CD4-positive, CD25-positive, alpha-beta regulatory T cell (primary cell): ENCODE measurements at regions not wholly inside any gene's neighbourhood (a gene's known extent, or its start where the extent isn't known, plus 50 kb on each side); places are given as distances from the start of the nearest gene placed in this dataset.

ENCODE experiments used
- ATAC-seq, 2 donors: fragments of 150-1000 bp; cut with Tn5 transposase; one replicate each; pipeline ENCODE4 v1.10.0; 2021; ENCODE audit warnings: low read depth in 2 of 2, moderate number of reproducible peaks in 2 of 2, moderate library complexity in 1 of 2
- DNase-seq, 3 donors: peaks; one replicate each; pipeline versions ENCODE4 v3.0.0 to v3.0.0-alpha.2; 2012 to 2022; ENCODE audit warnings: mixed read lengths in 1 of 3
- H3K27ac ChIP-seq: one replicate; pipeline ENCODE4 v1.7.0; 2013; ENCODE audit warnings: mild to moderate bottlenecking, low read length; ENCODE audit not compliant: insufficient read depth, poor library complexity, severe bottlenecking
- H3K27me3 ChIP-seq: one replicate; pipeline ENCODE4 v1.7.0; 2013; ENCODE audit warnings: low read length; ENCODE audit not compliant: control insufficient read depth, insufficient read depth
- H3K36me3 ChIP-seq: one replicate; pipeline ENCODE4 v1.7.0; 2013; ENCODE audit warnings: mild to moderate bottlenecking, low read length, moderate library complexity; ENCODE audit not compliant: control insufficient read depth, insufficient read depth
- H3K4me1 ChIP-seq: 2 replicates; pipeline ENCODE4 v1.7.0; 2013; ENCODE audit warnings: mild to moderate bottlenecking, low read length; ENCODE audit not compliant: insufficient read depth, control insufficient read depth, poor library complexity, severe bottlenecking
- H3K4me3 ChIP-seq: one replicate; pipeline ENCODE4 v1.7.0; 2013; ENCODE audit warnings: low read depth, mild to moderate bottlenecking, low read length, moderate library complexity
- H3K9me3 ChIP-seq, 2 experiments: 1 replicate in 1 of 2; 2 replicates in 1 of 2; pipeline ENCODE4 v1.7.0; 2013; ENCODE audit warnings: low read length in 2 of 2, mild to moderate bottlenecking in 1 of 2, moderate library complexity in 1 of 2; ENCODE audit not compliant: control insufficient read depth in 2 of 2
- H3K27ac Mint-ChIP-seq, 3 donors: one replicate each; pipeline ENCODE4 v1.8.0; 2020 to 2022; ENCODE audit warnings: mild to moderate bottlenecking in 3 of 3, mixed read lengths in 3 of 3, moderate library complexity in 2 of 3
- H3K27me3 Mint-ChIP-seq: one replicate; pipeline ENCODE4 v1.8.0; 2022; ENCODE audit warnings: mild to moderate bottlenecking, mixed read lengths
- H3K36me3 Mint-ChIP-seq: one replicate; pipeline ENCODE4 v1.8.0; 2020; ENCODE audit warnings: mixed read lengths
- H3K4me1 Mint-ChIP-seq, 4 donors: one replicate each; pipeline ENCODE4 v1.8.0; 2020 to 2022; ENCODE audit warnings: mixed read lengths in 4 of 4, mild to moderate bottlenecking in 1 of 4
- H3K4me3 Mint-ChIP-seq, 4 donors: one replicate each; pipeline ENCODE4 v1.8.0; 2020 to 2022; ENCODE audit warnings: mild to moderate bottlenecking in 4 of 4, mixed read lengths in 4 of 4, moderate library complexity in 3 of 4
- H3K9me3 Mint-ChIP-seq, 7 donors: one replicate each; pipeline ENCODE4 v1.8.0; 2020 to 2022; ENCODE audit warnings: mixed read lengths in 7 of 7, mild to moderate bottlenecking in 3 of 7, moderate library complexity in 2 of 7

DNA sequence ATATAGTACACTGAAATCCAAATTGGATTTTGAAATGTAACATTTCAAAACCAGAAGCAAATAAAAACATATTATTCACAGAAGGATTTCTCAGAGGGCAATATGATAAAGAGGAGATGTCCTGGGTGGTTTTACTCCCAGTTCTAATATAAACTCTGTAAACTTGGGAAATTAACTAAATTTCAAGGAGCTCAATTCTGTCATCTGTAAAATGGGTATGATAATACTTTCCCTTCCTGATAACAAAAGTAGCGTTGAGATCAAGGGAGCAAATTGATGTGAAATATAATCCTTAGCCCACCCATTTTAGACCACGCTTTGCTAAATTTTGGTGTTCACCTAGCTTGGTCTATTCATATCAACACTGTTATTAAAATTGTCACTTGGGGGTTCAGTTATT lies 192.5 kb upstream of the BTG1 start:
- H3K27me3 ChIP-seq = no peaks in the 10 kb centered on the region
- H3K9me3 ChIP-seq = no peaks in the 10 kb centered on the region
- no peak for ATAC-seq
- no peak for DNase-seq
- H3K4me1 ChIP-seq = no peaks in the 10 kb centered on the region
- H3K9me3 Mint-ChIP-seq = no peaks in the 10 kb centered on the region
- H3K4me1 Mint-ChIP-seq = peaks cover 10 to 26% (median 16%) of the 10 kb centered on the region in 4 donors
- no peaks in the 10 kb centered on the region for H3K36me3 Mint-ChIP-seq
- no peak overlapping the region for H3K4me3 ChIP-seq
- no peaks in the 10 kb centered on the region for H3K36me3 ChIP-seq
- H3K27me3 Mint-ChIP-seq = no peaks in the 10 kb centered on the region
- H3K27ac ChIP-seq = no peak overlapping the region
- H3K27ac Mint-ChIP-seq = no peak overlapping the region
- no peak overlapping the region for H3K4me3 Mint-ChIP-seq

DNA sequence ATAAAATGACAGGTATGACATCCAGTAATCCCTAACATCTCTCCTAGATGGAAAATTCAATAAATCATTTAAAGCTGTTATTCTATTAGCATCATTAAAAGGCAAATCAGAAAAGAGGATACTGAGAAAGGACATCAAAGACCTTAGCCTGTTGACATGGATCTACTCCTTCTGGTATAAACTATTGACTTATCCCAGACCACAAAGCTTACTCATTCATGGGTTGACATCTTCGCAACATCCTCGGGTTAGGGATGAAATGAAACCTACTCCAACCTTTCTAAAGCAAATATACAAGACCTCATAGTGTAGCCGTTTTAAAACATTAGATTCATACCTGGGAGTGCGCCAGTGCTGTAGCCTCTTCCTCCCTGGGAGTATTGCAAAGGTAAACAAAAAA lies 191.5 kb upstream of the BTG1 start:
- H3K4me1 Mint-ChIP-seq = peaks cover 12 to 34% (median 16%) of the 10 kb centered on the region in 4 donors
- no peak for ATAC-seq
- no peak for DNase-seq

DNA sequence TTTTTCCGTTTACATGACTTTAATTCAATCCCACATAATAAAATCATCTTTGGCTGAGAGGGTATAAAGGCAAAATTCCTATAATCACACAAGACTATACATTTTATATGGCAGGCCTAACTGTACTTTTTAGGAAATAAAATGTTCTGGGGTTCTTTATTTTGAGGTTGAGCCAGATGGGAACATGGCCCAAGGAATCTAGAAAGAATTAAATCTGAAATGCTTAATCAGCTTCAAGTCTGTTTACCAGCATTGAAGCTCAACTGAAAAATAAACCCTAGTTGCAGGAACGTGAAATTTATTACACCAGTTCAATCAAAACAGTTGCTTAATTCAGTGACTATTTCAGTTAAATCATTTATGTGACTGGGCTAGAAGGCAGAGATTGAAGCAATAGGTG lies 191.0 kb upstream of the BTG1 start:
- Histone ChIP-seq H3K9me3 (no peaks in the 10 kb centered on the region), H3K4me3 (no peak overlapping the region), H3K27ac (no peak overlapping the region), H3K36me3 (no peaks in the 10 kb centered on the region), H3K27me3 (no peaks in the 10 kb centered on the region), H3K4me1 (no peaks in the 10 kb centered on the region)
- H3K4me1 Mint-ChIP-seq = peaks cover 12 to 37% (median 16%) of the 10 kb centered on the region in 4 donors
- no peak overlapping the region for H3K4me3 Mint-ChIP-seq
- no peaks in the 10 kb centered on the region for H3K9me3 Mint-ChIP-seq
- DNase-seq (no peak), ATAC-seq (no peak)
- no peaks in the 10 kb centered on the region for H3K27me3 Mint-ChIP-seq
- no peak overlapping the region for H3K27ac Mint-ChIP-seq
- no peaks in the 10 kb centered on the region for H3K36me3 Mint-ChIP-seq

More for the DNA sequence above, 191.5 kb upstream of the BTG1 start:
- no peaks in the 10 kb centered on the region for H3K27me3 ChIP-seq
- Mint-ChIP-seq H3K4me3 (no peak overlapping the region), H3K36me3 (no peaks in the 10 kb centered on the region), H3K27me3 (no peaks in the 10 kb centered on the region), H3K27ac (no peak overlapping the region), H3K9me3 (no peaks in the 10 kb centered on the region)
- H3K4me1 ChIP-seq = no peaks in the 10 kb centered on the region
- no peaks in the 10 kb centered on the region for H3K36me3 ChIP-seq
- no peak overlapping the region for H3K27ac ChIP-seq
- H3K9me3 ChIP-seq = no peaks in the 10 kb centered on the region
- no peak overlapping the region for H3K4me3 ChIP-seq

DNA sequence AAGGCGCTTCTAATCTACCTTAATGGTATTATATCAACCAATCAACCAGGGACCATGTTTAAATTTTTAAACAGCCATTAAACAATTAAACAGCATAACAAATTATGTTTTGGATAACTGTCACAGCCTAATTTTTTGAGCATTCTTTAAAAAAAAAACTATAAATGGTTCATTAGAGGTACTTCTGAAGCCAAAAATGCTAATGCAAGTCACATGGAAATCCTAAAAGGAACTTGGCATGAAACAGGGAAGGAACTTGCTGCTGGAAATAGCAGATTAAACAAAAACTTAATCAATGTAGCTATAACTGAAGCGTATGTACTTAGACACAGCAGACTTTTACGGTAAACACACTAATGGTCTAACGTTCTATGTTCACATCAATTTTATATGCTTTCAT lies 190.2 kb upstream of the BTG1 start:
- Histone ChIP-seq H3K27ac (no peak overlapping the region), H3K36me3 (no peaks in the 10 kb centered on the region), H3K4me1 (no peaks in the 10 kb centered on the region), H3K4me3 (no peak overlapping the region), H3K9me3 (no peaks in the 10 kb centered on the region), H3K27me3 (no peaks in the 10 kb centered on the region)
- Mint-ChIP-seq H3K4me1 (peaks cover 6 to 30% (median 9%) of the 10 kb centered on the region in 4 donors), H3K27ac (no peak overlapping the region), H3K4me3 (no peak overlapping the region), H3K36me3 (no peaks in the 10 kb centered on the region), H3K9me3 (no peaks in the 10 kb centered on the region), H3K27me3 (no peaks in the 10 kb centered on the region)
- ATAC-seq (no peak), DNase-seq (no peak)

DNA sequence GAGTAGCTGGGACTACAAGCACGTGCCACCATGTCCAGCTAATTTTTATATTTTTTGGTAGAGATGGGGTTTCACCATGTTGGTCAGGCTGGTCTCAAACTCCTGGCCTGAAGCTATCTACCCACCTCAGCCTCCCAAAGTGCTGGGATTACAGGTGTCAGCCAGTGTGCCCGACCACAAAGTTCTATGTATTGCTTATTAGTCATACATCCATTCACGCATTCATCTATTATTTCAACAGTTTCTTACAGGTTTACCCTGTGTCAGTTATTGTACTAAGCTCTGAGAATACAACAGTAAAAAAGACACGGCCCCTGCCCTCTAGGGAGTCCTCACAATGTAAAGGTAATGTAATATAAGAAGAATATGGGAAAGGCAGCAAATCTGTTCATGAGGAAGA lies 188.9 kb upstream of the BTG1 start:
- Mint-ChIP-seq H3K4me3 (no peak overlapping the region), H3K27ac (no peak overlapping the region), H3K4me1 (peaks cover 9 to 25% (median 11%) of the 10 kb centered on the region in 4 donors), H3K9me3 (no peaks in the 10 kb centered on the region), H3K36me3 (no peaks in the 10 kb centered on the region), H3K27me3 (no peaks in the 10 kb centered on the region)
- Histone ChIP-seq H3K27me3 (no peaks in the 10 kb centered on the region), H3K4me3 (no peak overlapping the region), H3K9me3 (no peaks in the 10 kb centered on the region), H3K36me3 (no peaks in the 10 kb centered on the region), H3K27ac (no peak overlapping the region), H3K4me1 (no peaks in the 10 kb centered on the region)
- no peak for DNase-seq
- ATAC-seq = no peak

DNA sequence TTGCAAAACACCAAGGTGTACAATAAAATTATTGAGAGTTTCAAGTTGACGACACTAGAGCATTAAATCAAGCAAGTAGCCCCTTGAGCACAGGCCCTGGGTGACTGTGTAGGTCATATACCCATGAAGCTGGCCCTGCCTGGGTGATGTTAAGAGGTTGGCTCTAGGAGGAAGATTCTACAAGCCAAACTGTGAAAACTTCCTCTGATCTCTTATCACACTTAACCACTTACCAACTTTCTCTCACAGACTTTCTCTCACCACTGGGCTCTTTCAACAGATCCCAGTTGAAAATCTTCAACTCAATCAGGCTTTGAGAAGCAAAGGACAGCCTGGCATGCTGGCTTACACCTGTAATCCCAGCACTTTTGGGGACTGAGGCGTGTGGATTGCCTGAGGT lies 186.9 kb upstream of the BTG1 start:
- Mint-ChIP-seq H3K4me1 (peaks cover 13 to 30% (median 17%) of the 10 kb centered on the region in 4 donors), H3K36me3 (no peaks in the 10 kb centered on the region), H3K4me3 (no peak overlapping the region), H3K9me3 (peaks cover 0 to 5% (median 0%) of the 10 kb centered on the region in 7 donors), H3K27ac (no peak overlapping the region), H3K27me3 (no peaks in the 10 kb centered on the region)
- ATAC-seq (no peak), DNase-seq (no peak)
- H3K4me3 ChIP-seq = no peak overlapping the region
- no peaks in the 10 kb centered on the region for H3K27me3 ChIP-seq
- H3K4me1 ChIP-seq = no peaks in the 10 kb centered on the region
- H3K36me3 ChIP-seq = no peaks in the 10 kb centered on the region
- no peaks in the 10 kb centered on the region for H3K9me3 ChIP-seq
- no peak overlapping the region for H3K27ac ChIP-seq

DNA sequence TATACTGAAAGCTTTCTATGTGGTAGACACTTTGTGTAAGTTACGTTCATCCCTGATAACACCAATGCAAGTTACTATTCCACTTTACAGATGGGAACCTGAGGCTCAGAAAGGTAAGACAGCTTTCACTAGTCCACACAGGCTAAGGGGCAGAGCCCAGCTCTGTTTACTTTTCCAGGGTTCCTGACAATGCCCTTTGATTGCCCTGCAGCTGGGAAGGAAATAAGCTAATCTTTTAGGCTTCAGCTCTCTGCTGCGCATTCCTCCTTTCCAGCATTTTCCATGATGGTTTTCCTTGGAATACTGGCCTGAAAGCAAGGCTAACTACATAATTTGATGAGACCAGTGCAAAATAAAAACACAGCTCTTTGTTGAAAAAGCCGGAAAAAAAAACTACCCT lies 185.7 kb upstream of the BTG1 start:
- H3K36me3 Mint-ChIP-seq = no peaks in the 10 kb centered on the region
- H3K4me3 ChIP-seq = no peak overlapping the region
- H3K4me3 Mint-ChIP-seq = no peak overlapping the region
- no peaks in the 10 kb centered on the region for H3K4me1 ChIP-seq
- peaks cover 0 to 5% (median 0%) of the 10 kb centered on the region in 7 donors for H3K9me3 Mint-ChIP-seq
- H3K27me3 Mint-ChIP-seq = no peaks in the 10 kb centered on the region
- no peaks in the 10 kb centered on the region for H3K36me3 ChIP-seq
- no peak overlapping the region for H3K27ac ChIP-seq
- no peak overlapping the region for H3K27ac Mint-ChIP-seq
- ATAC-seq (no peak), DNase-seq (no peak)
- H3K4me1 Mint-ChIP-seq = peaks cover 17 to 39% (median 24%) of the 10 kb centered on the region in 4 donors
- H3K27me3 ChIP-seq = no peaks in the 10 kb centered on the region
- H3K9me3 ChIP-seq = no peaks in the 10 kb centered on the region

DNA sequence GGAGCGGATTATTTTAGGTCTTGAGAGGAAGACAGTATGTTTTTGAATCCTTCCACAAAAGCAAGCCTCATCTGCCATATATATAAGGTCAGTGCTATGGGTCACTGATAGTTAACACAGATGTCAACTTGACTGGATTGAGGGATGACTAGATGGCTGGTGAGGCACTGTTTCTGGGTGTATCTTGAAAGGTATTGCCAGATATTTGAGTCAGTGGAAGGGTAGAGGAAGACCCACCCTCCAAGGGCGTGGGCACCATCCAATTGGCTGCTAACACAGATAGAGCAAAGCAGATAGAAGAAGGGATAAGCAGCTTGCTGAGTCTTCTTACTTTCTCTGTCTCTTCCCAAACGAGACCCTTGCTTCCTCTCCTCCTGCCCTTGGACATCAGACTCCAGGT lies 185.0 kb upstream of the BTG1 start:
- no peak for ATAC-seq
- no peak overlapping the region for H3K27ac Mint-ChIP-seq
- no peak for DNase-seq
- H3K9me3 ChIP-seq = no peaks in the 10 kb centered on the region
- H3K27me3 ChIP-seq = no peaks in the 10 kb centered on the region
- H3K36me3 ChIP-seq = no peaks in the 10 kb centered on the region
- no peaks in the 10 kb centered on the region for H3K27me3 Mint-ChIP-seq
- H3K36me3 Mint-ChIP-seq = no peaks in the 10 kb centered on the region
- peaks cover 0 to 5% (median under 1%) of the 10 kb centered on the region in 7 donors for H3K9me3 Mint-ChIP-seq
- peaks cover 17 to 42% (median 24%) of the 10 kb centered on the region in 4 donors for H3K4me1 Mint-ChIP-seq
- no peak overlapping the region for H3K4me3 Mint-ChIP-seq
- H3K4me3 ChIP-seq = no peak overlapping the region
- no peaks in the 10 kb centered on the region for H3K4me1 ChIP-seq
- H3K27ac ChIP-seq = no peak overlapping the region
